OCI-LY1 (cell line): ENCODE measurements at regions not wholly inside any gene's neighbourhood (a gene's known extent, or its start where the extent isn't known, plus 50 kb on each side); places are given as distances from the start of the nearest gene placed in this dataset.

Source experiments
- CTCF ChIP-seq: fragments of 200-600 bp; sonication (generic), shearing (Covaris generic); IDR thresholded peaks from 2 replicates; pipeline ENCODE4 v1.5.1; 2017; ENCODE audit warnings: mild to moderate bottlenecking, antibody characterized with exemption, low read length, moderate library complexity, mixed read lengths
- EZH2 ChIP-seq: fragments of 200-600 bp; sonication (generic), shearing (Covaris generic); IDR thresholded peaks from 2 replicates; pipeline ENCODE4 v1.8.0; 2017; ENCODE audit warnings: borderline replicate concordance, mixed run types, mild to moderate bottlenecking, antibody characterized with exemption, low read length, moderate library complexity, mixed read lengths

- no peak for TF ChIP-seq CTCF
- TF ChIP-seq EZH2, result no peak
These were observed 123.7 kb upstream of the IGSF10 start for GRCh38 chr3:151584566-151584965.
